ENCODE measurements at regions not wholly inside any gene's neighbourhood (a gene's known extent, or its start where the extent isn't known, plus 50 kb on each side); places are given as distances from the start of the nearest gene placed in this dataset.

DNA sequence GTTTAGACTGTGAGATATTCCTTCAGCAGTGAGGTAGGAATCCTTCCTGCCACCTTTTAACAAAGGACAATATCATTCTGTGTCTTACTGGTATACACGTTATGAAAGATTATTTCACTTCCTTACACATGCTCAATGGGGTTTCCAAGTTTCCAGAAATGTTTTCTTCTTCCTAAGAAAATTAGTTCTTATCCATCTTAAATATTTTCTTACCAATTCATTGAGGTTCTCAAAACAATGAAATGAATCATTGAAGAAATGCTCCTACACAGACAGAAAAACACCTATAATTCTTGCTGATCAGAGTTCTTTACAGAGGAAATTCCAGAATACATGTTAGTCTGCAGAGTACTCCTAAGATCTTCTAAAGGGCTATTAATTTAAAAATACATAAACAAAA lies 51.4 kb upstream of the SEC61G start:
- no peak overlapping the region for H2AFZ ChIP-seq (ENCODE audit: control insufficient read depth, low read depth, low read length)
- H3K4me3 ChIP-seq: no peak overlapping the region
- ChIA-PET CTCF (no interaction called here), SMC1A (ENCODE audit: uncharacterized antibody, unreplicated experiment) (no interaction called here), RAD21 (ENCODE audit: unreplicated experiment) (no interaction called here), POLR2A (no interaction called here)
- 0% methylated on average over 1 of the region's 1 CpG for WGBS (ENCODE audit: insufficient coverage, insufficient replicate concordance, low lambda C conversion rate, missing lambda C conversion rate)
- ATAC-seq (no peak), DNase-seq (ENCODE audit: low read depth, low spot score) (no peak), FAIRE-seq (no peak)
- intact Hi-C loops (cut with micrococcal nuclease; ENCODE audit: unreplicated experiment) (no loop called here), in situ Hi-C loops (cut with MboI) (no loop called here)
- no peaks in the 10 kb centered on the region for H3K36me3 ChIP-seq (ENCODE audit: control insufficient read depth in 2 of 2, insufficient read depth in 2 of 2, low read length in 1 of 2)
- no peaks in the 10 kb centered on the region for H4K20me1 ChIP-seq (ENCODE audit: control insufficient read depth, insufficient read depth)
- no peaks in the 10 kb centered on the region for H3K79me2 ChIP-seq (ENCODE audit: control insufficient read depth, insufficient read depth, low read length)
- H3K27me3 ChIP-seq (replicated peaks in 1 of 2; ENCODE audit: control insufficient read depth in 2 of 2, insufficient read depth in 2 of 2, low read length in 1 of 2): no peaks in the 10 kb centered on the region
- no peak overlapping the region for H3K27ac ChIP-seq (ENCODE audit: control insufficient read depth, insufficient read depth)
- no peak overlapping the region for H3K4me2 ChIP-seq (ENCODE audit: control insufficient read depth, insufficient read depth)
- no peaks in the 10 kb centered on the region for H3K9me3 ChIP-seq (replicated peaks; ENCODE audit: control insufficient read depth, insufficient read depth, low read length)
- no peaks in the 10 kb centered on the region for H3K4me1 ChIP-seq (ENCODE audit: control insufficient read depth, insufficient read depth, low read length)
- no peak overlapping the region for H3K9ac ChIP-seq (ENCODE audit: control insufficient read depth, insufficient read depth, low read length)
- no TSS peak for BruUV-seq (replicated peaks)
- TF ChIP-seq, protein P1, sequence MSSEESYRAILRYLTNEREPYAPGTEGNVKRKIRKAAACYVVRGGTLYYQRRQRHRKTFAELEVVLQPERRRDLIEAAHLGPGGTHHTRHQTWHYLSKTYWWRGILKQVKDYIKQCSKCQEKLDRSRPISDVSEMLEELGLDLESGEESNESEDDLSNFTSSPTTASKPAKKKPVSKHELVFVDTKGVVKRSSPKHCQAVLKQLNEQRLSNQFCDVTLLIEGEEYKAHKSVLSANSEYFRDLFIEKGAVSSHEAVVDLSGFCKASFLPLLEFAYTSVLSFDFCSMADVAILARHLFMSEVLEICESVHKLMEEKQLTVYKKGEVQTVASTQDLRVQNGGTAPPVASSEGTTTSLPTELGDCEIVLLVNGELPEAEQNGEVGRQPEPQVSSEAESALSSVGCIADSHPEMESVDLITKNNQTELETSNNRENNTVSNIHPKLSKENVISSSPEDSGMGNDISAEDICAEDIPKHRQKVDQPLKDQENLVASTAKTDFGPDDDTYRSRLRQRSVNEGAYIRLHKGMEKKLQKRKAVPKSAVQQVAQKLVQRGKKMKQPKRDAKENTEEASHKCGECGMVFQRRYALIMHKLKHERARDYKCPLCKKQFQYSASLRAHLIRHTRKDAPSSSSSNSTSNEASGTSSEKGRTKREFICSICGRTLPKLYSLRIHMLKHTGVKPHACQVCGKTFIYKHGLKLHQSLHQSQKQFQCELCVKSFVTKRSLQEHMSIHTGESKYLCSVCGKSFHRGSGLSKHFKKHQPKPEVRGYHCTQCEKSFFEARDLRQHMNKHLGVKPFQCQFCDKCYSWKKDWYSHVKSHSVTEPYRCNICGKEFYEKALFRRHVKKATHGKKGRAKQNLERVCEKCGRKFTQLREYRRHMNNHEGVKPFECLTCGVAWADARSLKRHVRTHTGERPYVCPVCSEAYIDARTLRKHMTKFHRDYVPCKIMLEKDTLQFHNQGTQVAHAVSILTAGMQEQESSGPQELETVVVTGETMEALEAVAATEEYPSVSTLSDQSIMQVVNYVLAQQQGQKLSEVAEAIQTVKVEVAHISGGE (CRISPR knock-in tag; IDR thresholded peaks at IDR 0.05): no peak
- TF ChIP-seq SUPT20H (IDR thresholded peaks at IDR 0.05; ENCODE audit: borderline replicate concordance, control insufficient read depth, low read depth, low read length) (no peak), SMARCA5 (IDR thresholded peaks at IDR 0.05) (no peak), BHLHE40 (IDR thresholded peaks at IDR 0.05; ENCODE audit: borderline replicate concordance in 1 of 2, low read depth in 2 of 2, low read length in 1 of 2) (no peak), MAX (IDR thresholded peaks at IDR 0.05; ENCODE audit: low read depth, low read length) (no peak), TCF3 (IDR thresholded peaks at IDR 0.05; ENCODE audit: borderline replicate concordance, insufficient read depth, low read depth, low read length) (no peak), SUZ12 (IDR thresholded peaks at IDR 0.05; ENCODE audit: unreplicated experiment) (no peak), ZNF24 (IDR thresholded peaks at IDR 0.05) (no peak), FOXM1 (IDR thresholded peaks at IDR 0.05; ENCODE audit: low read depth, low read length) (no peak), SMAD5 (IDR thresholded peaks at IDR 0.05; ENCODE audit: low read depth) (no peak), JUNB (IDR thresholded peaks at IDR 0.05) (no peak), RFX5 (IDR thresholded peaks at IDR 0.05; ENCODE audit: low read depth, low read length) (no peak), HDGF (IDR thresholded peaks at IDR 0.05) (no peak)
- TF ChIP-seq, protein P2, sequence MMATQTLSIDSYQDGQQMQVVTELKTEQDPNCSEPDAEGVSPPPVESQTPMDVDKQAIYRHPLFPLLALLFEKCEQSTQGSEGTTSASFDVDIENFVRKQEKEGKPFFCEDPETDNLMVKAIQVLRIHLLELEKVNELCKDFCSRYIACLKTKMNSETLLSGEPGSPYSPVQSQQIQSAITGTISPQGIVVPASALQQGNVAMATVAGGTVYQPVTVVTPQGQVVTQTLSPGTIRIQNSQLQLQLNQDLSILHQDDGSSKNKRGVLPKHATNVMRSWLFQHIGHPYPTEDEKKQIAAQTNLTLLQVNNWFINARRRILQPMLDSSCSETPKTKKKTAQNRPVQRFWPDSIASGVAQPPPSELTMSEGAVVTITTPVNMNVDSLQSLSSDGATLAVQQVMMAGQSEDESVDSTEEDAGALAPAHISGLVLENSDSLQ (IDR thresholded peaks at IDR 0.05): no peak
- TF ChIP-seq, protein P3, sequence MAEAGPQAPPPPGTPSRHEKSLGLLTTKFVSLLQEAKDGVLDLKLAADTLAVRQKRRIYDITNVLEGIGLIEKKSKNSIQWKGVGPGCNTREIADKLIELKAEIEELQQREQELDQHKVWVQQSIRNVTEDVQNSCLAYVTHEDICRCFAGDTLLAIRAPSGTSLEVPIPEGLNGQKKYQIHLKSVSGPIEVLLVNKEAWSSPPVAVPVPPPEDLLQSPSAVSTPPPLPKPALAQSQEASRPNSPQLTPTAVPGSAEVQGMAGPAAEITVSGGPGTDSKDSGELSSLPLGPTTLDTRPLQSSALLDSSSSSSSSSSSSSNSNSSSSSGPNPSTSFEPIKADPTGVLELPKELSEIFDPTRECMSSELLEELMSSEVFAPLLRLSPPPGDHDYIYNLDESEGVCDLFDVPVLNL (IDR thresholded peaks at IDR 0.05; ENCODE audit: low read depth, low read length): no peak
